H1 (cell line): ENCODE measurements at regions not wholly inside any gene's neighbourhood (a gene's known extent, or its start where the extent isn't known, plus 50 kb on each side); places are given as distances from the start of the nearest gene placed in this dataset.

ENCODE experiments used
- BRCA1 ChIP-seq: IDR thresholded peaks from 2 replicates; pipeline ENCODE4 v1.6.1; 2012; ENCODE audit warnings: low read depth, low read length, improper control_type of control experiment
- EGR1 ChIP-seq: IDR thresholded peaks from 2 replicates; pipeline ENCODE4 v1.6.1; 2011; ENCODE audit warnings: low read depth, low read length, borderline replicate concordance
- EP300 ChIP-seq, 2 experiments: IDR thresholded peaks; 1 replicate in 1 of 2; 2 replicates in 1 of 2; pipeline ENCODE4 v1.6.1; 2011 to 2012; ENCODE audit warnings: low read depth in 2 of 2, low read length in 2 of 2, mild to moderate bottlenecking in 2 of 2, borderline replicate concordance in 1 of 2, inconsistent platforms in 1 of 2, moderate library complexity in 1 of 2
- KDM1A ChIP-seq: fragments of 200-600, 300-600 bp; sonication (generic); IDR thresholded peaks from 2 replicates; pipeline ENCODE4 v1.7.1; 2016; ENCODE audit warnings: mild to moderate bottlenecking, low read length, borderline replicate concordance
- POLR2A ChIP-seq, 2 experiments: IDR thresholded peaks; 1 replicate in 1 of 2; 2 replicates in 1 of 2; pipeline ENCODE4 v1.6.1; 2011; ENCODE audit warnings: low read depth in 2 of 2, low read length in 2 of 2, mild to moderate bottlenecking in 2 of 2; ENCODE audit errors: control extremely low read depth in 1 of 2
- POLR2AphosphoS5 ChIP-seq: IDR thresholded peaks from 2 replicates; pipeline ENCODE4 v1.6.1; 2011; ENCODE audit warnings: low read depth, low read length
- SP2 ChIP-seq: IDR thresholded peaks from 2 replicates; pipeline ENCODE4 v1.6.1; 2012; ENCODE audit warnings: mild to moderate bottlenecking, low read length, inconsistent platforms
- SUZ12 ChIP-seq: fragments of 200-600 bp; sonication (generic); IDR thresholded peaks from 2 replicates; pipeline ENCODE4 v1.6.1; 2012; ENCODE audit warnings: mild to moderate bottlenecking, inconsistent platforms, low read length, moderate library complexity, mixed read lengths
- TBP ChIP-seq: IDR thresholded peaks from 2 replicates; pipeline ENCODE4 v1.6.1; 2011; ENCODE audit warnings: low read depth, low read length, improper control_type of control experiment
- ZNF274 ChIP-seq: IDR thresholded peaks from 2 replicates; pipeline ENCODE4 v1.7.0; 2012; ENCODE audit warnings: low read length, borderline replicate concordance; ENCODE audit errors: extremely low read depth
- TF ChIP-seq, protein P1 (sequence below), 3 experiments: IDR thresholded peaks; 1 replicate in 2 of 3; 2 replicates in 1 of 3; pipeline versions ENCODE4 v1.5.1 to v1.6.1; 2011; ENCODE audit warnings: low read length in 3 of 3, mild to moderate bottlenecking in 3 of 3, inconsistent platforms in 2 of 3, low read depth in 1 of 3, moderate library complexity in 1 of 3; ENCODE audit not compliant: insufficient read depth in 1 of 3; ENCODE audit errors: control extremely low read depth in 1 of 3
- TF ChIP-seq, protein P2 (sequence below): IDR thresholded peaks from 2 replicates; pipeline ENCODE4 v1.6.1; 2011; ENCODE audit warnings: low read depth, mild to moderate bottlenecking, low read length; ENCODE audit not compliant: insufficient read depth

DNA sequence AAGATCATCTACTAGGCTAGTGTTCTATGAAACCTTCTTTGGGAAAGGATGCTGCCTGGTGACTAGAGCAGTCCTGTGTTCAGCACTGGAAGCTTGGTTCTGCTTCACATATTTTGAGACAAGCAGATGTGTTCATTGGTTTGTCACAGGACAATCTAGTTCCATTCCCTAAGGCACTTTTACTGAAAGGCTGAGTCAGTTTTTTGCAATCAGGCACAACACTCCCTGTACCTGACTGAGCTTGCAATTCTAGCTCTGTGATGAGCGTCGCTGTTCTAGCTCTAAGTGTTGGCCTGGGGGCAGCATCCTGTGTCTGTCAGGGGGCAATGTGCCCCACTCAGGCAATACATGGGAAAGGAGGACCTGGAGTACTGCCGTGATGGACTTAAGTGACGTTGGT, 144.4 kb downstream of the CAND1 start:
- TF ChIP-seq POLR2A (IDR thresholded peaks at IDR 0.05; ENCODE audit: control extremely low read depth in 1 of 2, low read depth in 2 of 2, low read length in 2 of 2) (no peak), SP2 (no peak), EP300 (IDR thresholded peaks at IDR 0.05; ENCODE audit: borderline replicate concordance in 1 of 2, low read depth in 2 of 2, low read length in 2 of 2) (no peak), BRCA1 (no peak), POLR2AphosphoS5 (no peak), EGR1 (no peak), TBP (no peak), ZNF274 (no peak), SUZ12 (no peak), KDM1A (no peak)
- TF ChIP-seq, protein P1, sequence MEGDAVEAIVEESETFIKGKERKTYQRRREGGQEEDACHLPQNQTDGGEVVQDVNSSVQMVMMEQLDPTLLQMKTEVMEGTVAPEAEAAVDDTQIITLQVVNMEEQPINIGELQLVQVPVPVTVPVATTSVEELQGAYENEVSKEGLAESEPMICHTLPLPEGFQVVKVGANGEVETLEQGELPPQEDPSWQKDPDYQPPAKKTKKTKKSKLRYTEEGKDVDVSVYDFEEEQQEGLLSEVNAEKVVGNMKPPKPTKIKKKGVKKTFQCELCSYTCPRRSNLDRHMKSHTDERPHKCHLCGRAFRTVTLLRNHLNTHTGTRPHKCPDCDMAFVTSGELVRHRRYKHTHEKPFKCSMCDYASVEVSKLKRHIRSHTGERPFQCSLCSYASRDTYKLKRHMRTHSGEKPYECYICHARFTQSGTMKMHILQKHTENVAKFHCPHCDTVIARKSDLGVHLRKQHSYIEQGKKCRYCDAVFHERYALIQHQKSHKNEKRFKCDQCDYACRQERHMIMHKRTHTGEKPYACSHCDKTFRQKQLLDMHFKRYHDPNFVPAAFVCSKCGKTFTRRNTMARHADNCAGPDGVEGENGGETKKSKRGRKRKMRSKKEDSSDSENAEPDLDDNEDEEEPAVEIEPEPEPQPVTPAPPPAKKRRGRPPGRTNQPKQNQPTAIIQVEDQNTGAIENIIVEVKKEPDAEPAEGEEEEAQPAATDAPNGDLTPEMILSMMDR (IDR thresholded peaks at IDR 0.05; ENCODE audit: control extremely low read depth in 1 of 3, insufficient read depth in 1 of 3, low read depth in 1 of 3, low read length in 3 of 3) = no peak
- TF ChIP-seq, protein P2, sequence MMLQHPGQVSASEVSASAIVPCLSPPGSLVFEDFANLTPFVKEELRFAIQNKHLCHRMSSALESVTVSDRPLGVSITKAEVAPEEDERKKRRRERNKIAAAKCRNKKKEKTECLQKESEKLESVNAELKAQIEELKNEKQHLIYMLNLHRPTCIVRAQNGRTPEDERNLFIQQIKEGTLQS = no peak
